ENCODE measurements at regions not wholly inside any gene's neighbourhood (a gene's known extent, or its start where the extent isn't known, plus 50 kb on each side); places are given as distances from the start of the nearest gene placed in this dataset.

GRCh38 chr4:149927514-149927913 is 111.9 kb upstream of the IQCM start:
- DNase-seq (ENCODE audit: low read depth in 4 of 4, low spot score in 3 of 4), result no peak

GRCh38 chr4:149928507-149928906 is 112.9 kb upstream of the IQCM start:
- DNase-seq (ENCODE audit: low read depth in 4 of 4, low spot score in 3 of 4), result no peak

- DNase-seq (ENCODE audit: low read depth in 4 of 4, low spot score in 3 of 4), result no peak
Observed at GRCh38 chr4:149931431-149931830, 115.8 kb upstream of the IQCM start.

- DNase-seq (ENCODE audit: low read depth in 4 of 4, low spot score in 3 of 4), result no peak
Observed at GRCh38 chr4:149932188-149932587, 116.5 kb upstream of the IQCM start.

- no peak for DNase-seq (ENCODE audit: low read depth in 4 of 4, low spot score in 3 of 4)
Observed at GRCh38 chr4:149933120-149933519, 117.5 kb upstream of the IQCM start.

GRCh38 chr4:149933883-149934282 is 118.2 kb upstream of the IQCM start:
- DNase-seq (ENCODE audit: low read depth in 4 of 4, low spot score in 3 of 4), result no peak

- no peak for DNase-seq (ENCODE audit: low read depth in 4 of 4, low spot score in 3 of 4)
Observed at GRCh38 chr4:149949381-149949780, 128.9 kb upstream of the DCLK2 start.

GRCh38 chr4:149951152-149951900 is 126.9 kb upstream of the DCLK2 start:
- DNase-seq (ENCODE audit: low read depth in 4 of 4, low spot score in 3 of 4), result no peak

- no peak for DNase-seq (ENCODE audit: low read depth in 4 of 4, low spot score in 3 of 4)
Observed at GRCh38 chr4:149952101-149952500, 126.1 kb upstream of the DCLK2 start.

- DNase-seq (ENCODE audit: low read depth in 4 of 4, low spot score in 3 of 4), result no peak
Observed at GRCh38 chr4:149952716-149953115, 125.5 kb upstream of the DCLK2 start.

GRCh38 chr4:149955780-149956390 is 122.4 kb upstream of the DCLK2 start:
- no peak for DNase-seq (ENCODE audit: low read depth in 4 of 4, low spot score in 3 of 4)

- no peak for DNase-seq (ENCODE audit: low read depth in 4 of 4, low spot score in 3 of 4)
Observed at GRCh38 chr4:149956678-149957077, 121.6 kb upstream of the DCLK2 start.

GRCh38 chr4:149961876-149962597 is 116.2 kb upstream of the DCLK2 start:
- no peak for DNase-seq (ENCODE audit: low read depth in 4 of 4, low spot score in 3 of 4)

- no peak for DNase-seq (ENCODE audit: low read depth in 4 of 4, low spot score in 3 of 4)
Observed at GRCh38 chr4:149964001-149964796, 114.0 kb upstream of the DCLK2 start.

- DNase-seq (ENCODE audit: low read depth in 4 of 4, low spot score in 3 of 4), result no peak
Observed at GRCh38 chr4:149965206-149965605, 113.0 kb upstream of the DCLK2 start.

- DNase-seq (ENCODE audit: low read depth in 4 of 4, low spot score in 3 of 4), result no peak
Observed at GRCh38 chr4:149972407-149972806, 105.8 kb upstream of the DCLK2 start.

GRCh38 chr4:149973181-149973580 is 105.1 kb upstream of the DCLK2 start:
- no peak for DNase-seq (ENCODE audit: low read depth in 4 of 4, low spot score in 3 of 4)

- no peak for DNase-seq (ENCODE audit: low read depth in 4 of 4, low spot score in 3 of 4)
Observed at GRCh38 chr4:149975172-149975571, 103.1 kb upstream of the DCLK2 start.

GRCh38 chr4:149980121-149980682 is 98.0 kb upstream of the DCLK2 start:
- no peak for DNase-seq (ENCODE audit: low read depth in 4 of 4, low spot score in 3 of 4)

- DNase-seq (ENCODE audit: low read depth in 4 of 4, low spot score in 3 of 4), result peak in 3 of 4 donors; percentile 48 to 70 (median 63)
Observed at GRCh38 chr4:149980941-149981340, 97.3 kb upstream of the DCLK2 start.

GRCh38 chr4:149983401-149983800 is 94.8 kb upstream of the DCLK2 start:
- DNase-seq (ENCODE audit: low read depth in 4 of 4, low spot score in 3 of 4), result no peak
